HG03159 (cell line): ENCODE measurements at regions not wholly inside any gene's neighbourhood (a gene's known extent, or its start where the extent isn't known, plus 50 kb on each side); places are given as distances from the start of the nearest gene placed in this dataset.

Source experiments
- ATAC-seq: cut with Tn5 transposase; IDR thresholded peaks from one replicate; pipeline ENCODE4 v1.9.1; 2021; ENCODE audit warnings: mild to moderate bottlenecking, moderate library complexity; ENCODE audit not compliant: unreplicated experiment

DNA sequence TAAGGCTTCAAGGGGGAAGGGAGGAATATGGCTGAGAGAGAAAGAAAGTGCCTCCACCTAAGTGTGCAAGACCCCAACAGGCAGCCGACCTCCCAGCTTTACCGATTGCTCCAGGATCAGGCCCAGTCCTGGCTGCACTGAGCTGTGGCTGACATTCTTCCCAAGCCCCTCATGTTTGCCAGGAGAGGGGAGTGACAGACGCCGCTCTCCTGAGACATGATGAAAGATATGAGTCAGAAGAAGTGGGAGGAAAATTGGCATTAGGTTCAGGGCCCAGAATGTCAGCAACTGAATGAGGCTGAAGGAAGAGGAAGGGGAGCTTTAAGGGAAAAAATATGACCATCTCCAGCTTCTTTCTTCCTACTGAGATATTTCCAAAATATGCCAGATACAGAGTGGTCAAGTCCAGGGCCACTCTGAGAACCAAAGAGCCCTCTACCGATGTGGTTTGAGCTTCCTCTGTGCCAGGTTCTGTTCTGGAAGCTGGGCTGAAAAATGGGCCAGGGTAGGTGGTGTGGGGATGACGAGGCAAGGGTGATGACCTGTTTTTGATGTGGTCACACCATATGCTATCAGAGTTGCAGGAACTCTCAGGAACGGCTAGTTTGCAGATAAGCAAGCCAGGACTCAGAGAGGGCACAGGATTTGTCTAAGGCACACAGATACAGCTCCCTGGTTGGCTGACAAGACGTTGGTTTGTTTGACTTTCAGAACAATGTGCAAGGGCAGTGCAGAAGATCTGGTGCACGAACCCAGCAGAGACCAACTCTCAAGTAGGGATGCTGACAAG is 176.7 kb downstream of the SOX9 start:
- ATAC-seq, result no peak

DNA sequence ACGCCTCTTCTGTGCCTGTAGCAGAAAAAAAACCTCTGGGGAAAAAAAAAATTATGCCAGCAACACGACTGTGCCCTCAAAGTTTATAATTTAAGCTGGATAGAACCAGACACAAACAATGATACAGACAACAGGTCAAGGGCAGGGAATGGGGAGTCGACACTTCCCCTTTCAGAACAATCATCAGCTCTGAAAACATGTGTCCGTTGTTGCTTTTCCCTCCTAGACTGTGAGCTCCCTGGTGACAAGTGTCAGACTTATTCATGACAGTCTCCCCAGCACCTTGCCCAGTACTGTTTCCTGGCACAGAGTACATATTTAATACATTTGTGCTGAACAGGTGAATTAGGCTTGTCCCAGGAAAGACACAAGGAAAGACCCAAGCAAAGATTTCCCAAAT is 178.3 kb downstream of the SOX9 start:
- ATAC-seq, result no peak

DNA sequence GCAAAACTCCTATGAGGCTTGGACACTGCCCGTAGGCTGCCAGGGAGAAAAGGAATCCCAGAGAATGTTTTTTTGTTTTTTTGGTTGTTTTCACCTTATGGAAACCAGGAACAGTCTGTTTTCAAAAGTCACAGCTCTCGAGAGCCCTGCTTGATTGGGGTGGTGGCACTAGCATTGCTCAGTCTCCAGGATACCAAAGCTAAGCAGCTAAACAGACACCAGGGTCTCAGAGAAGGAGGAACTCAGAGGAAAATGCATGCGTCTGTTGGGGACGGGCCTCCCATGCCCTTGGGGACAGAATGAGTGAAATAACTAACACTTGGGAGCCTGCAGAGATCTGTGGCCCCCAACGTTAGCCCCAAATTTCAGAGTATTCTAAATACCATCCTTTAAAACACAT is 178.8 kb downstream of the SOX9 start:
- no peak for ATAC-seq

DNA sequence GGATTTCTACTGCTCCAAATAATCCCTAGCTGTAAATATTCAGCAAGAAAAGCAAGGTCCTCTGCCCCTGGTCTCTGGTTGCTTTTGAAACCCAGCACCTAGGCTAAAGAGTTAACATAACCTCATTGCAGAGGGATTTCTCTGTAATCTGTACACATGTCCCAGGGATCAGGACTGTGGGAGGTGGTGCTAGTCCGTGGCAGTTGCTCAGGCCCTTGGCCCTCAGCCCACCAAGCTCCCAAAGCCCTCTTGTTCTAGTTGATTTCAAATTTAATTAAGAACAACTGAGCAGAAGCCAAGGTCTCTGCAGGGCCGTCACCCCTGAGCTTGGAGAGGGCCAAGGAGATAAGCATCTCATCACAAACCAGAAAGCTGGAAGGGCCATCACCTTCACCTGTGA is 181.1 kb downstream of the SOX9 start:
- ATAC-seq, result no peak

DNA sequence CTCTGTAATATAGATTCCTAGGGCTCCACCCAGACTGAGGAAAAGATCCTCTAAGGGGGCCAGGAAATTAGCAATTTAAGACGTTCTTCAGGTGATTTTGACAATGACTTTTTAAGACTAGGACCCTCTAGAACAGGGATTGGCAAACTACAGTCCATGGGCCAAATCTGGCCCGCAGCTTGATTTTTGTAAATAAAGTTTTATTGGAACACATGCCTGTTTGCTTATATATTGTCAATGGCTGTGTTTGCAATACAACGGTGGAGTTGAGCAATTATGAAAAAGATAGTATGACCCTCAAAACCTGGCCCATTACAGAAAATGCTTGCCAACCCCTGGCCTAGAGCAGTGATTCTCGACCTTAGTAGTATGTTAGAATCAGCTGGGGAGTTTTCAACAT is 181.9 kb downstream of the SOX9 start:
- no peak for ATAC-seq

DNA sequence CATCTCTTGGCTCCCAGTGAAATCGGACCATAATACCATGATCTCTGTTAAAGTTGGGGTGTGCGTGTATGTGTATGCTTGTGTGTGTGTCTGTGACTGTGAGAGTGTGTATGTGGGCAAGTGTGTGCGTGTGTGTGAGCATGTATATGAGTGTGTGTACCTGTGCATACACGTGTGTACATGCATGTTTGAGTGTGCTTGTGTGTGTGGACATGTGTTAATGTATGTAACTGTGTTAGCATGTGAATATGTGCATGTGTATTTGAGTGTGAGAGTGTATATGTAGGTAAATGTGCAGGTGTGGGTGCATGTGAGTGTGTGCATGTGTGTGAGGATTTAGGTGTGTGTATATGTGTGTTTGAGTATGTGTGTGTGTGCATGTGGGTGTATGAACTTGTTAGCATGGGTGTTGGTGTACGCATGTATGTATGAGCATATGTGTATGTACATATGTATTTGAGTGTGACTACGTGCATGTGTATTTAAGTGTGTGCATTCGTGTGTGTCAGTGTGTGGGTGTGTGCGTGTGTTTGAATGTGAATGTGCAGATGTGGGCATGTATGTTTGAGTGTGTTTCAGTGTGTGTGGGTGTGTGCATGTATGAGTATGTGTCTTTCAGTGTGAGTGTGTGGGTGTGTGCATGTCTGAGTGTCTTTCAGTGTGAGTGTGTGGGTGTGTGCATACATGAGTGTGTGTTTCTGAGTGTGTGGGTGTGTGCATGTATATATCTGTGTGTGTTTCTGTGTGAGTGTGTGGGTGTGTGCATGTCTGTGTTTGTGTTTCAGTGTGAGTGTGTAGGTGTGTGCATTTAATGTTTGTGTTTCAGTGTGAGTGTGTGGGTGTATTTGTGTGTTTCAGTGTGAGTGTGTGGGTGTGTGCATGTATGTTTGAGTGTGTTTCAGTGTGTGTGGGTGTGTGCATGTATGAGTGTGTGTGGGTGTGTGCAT is 183.2 kb downstream of the SOX9 start:
- ATAC-seq, result no peak

DNA sequence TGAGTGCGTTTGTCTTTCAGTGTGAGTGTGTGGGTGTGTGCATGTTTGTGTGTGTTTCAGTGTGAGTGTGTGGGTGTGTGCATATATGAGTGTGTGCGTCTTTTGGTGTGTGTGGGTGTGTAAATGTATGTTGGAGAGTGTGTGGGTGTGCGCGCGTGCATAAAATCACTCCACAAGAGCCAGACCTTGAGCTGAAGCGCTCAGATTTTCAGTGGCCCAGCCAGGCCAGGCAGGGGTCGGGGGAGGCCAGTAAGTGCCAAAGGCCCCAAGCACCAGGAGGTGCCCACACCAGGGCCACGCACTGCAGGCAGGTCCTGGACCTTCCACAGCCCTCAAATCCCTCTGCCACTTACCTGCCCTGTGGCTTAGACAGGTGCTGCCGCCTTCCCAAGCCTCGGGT is 184.0 kb downstream of the SOX9 start:
- no peak for ATAC-seq

DNA sequence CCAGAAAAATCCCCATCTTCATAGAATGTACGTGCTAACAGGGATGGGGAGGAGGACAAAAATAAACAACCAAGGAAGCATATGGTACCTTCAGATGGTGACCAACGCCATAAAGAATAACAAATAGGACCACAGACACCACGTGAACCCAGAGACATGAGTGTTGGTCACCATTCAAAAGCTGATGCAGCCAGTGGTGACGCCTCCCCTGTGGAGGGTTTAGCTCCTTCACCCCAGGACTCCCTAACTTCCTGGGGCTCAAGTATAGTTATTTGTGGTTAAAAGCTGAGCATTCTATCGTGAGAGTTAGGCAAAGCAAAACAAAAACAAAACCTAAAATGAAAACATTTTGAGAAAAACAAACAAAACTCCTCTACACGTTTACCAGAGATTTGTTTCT is 184.7 kb downstream of the SOX9 start:
- ATAC-seq, result no peak

DNA sequence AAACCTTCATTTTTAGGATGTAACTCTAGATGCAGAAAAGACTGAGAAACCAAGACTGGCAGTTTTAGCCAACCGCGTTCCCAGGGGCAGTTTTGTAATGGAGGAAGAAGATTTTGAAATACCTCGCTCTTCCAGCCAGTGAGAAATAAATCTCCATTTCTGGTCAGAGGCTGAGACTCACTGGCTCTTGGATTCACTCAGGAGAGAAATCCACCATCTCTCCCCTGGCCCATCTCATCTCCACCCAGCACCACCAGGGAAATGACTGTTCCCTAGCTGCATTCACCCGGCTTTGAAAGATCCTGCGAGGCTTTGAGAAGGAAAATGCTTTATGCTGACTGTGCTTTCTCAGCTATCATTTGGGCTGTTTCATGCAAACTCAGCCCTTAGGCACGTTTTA is 185.2 kb downstream of the SOX9 start:
- ATAC-seq, result no peak

DNA sequence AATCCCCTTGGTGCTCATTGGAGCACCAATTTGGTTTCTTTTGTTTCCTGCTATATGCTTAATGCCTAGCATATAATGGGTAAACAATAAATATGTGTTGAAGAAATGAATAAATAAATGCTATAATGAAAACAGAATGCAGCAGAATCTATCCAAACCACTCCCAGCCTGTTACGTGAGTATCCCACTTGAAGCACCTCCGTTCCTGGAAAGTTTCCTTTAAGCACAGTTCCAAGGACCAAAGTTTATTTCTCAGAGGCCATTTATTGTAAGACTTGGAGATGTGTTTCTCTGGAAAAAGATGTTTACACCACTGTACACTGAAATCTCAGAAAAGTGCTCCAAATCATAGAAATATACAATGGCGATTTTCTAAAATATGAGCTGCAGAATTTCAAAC is 187.0 kb downstream of the SOX9 start:
- ATAC-seq, result no peak

DNA sequence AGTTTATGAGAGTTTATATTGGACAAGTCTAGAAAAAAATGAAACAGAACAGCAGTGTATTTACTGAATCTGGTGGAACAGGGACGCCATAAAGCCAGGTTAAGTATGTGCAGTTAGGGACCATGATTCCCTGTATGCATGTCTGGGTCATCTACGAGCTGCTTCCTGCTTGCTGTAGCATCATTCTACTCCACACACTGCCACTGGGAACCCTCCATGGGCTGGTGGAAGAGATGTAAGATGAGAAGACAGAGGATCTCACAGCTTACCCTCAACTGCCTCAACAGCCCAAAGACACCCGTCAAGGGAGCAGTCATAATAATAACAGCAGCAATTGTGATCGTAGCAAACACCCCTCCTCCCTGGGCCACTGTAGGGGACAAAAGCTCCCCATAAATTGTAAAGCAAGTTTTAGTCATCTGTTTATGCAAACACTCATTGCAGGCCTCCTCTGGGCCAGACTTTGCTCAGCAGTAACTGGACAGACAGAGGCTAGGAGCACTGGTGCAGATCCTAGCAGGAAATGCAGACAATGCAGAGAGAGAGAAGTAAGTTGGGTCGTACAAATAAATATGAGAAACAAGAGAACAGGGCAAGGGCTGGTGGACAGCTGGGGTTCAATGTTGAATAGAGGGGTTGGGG is 188.0 kb downstream of the SOX9 start:
- ATAC-seq, result no peak

DNA sequence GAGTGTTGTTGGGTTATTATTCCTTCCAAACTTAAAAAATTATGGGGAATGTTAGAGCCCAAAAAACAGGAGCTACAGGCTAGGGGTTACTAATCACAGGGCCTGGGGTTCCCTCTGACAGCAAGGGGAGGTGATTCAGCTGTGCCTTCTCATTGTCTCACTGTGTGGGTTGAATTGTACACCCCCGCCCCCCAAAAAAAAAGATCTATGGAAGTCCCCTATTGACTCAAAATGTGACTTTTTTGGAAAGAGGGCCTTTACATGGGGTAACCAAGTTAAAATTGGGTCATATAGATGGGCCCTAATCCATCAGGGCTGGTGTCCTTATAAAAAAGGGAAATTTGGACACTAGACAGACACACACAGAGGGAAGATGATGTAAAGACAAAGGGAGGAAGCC is 190.2 kb downstream of the SOX9 start:
- no peak for ATAC-seq

DNA sequence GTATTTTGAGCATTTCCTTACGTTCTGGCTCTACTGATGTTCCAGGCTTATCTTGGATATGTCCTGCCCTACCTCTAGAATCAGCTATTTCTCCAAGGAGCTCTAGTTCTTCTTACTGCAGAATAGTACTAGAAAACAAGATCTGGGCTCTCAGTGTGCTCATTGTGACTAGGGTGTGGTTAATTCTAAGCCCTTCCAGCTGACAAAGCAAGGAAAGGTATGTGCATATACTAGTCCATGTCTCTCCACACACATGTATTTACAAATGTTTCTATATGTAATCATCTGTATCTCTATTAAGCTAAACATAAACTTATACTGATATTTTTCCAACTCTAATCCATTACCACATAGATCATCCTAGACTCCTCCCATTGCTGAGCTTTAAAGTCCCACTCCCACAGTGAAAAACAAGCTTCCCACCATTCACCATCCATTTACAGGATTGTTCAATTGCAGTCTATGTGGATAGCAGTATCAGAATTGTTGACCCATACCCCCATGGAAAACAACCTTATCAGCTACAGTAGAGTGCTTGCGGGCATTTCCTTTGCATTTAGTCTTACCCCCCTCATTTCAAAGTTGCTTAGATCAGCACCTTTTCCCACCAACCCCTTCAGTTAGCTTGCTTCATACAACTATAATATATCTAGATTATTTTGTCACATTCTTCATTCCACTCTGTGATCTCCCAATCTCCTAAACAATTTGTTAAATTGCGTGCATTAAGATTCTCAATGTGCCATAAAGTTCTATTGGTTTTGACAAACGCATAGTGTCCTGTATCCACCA is 194.5 kb downstream of the SOX9 start:
- ATAC-seq, result no peak

DNA sequence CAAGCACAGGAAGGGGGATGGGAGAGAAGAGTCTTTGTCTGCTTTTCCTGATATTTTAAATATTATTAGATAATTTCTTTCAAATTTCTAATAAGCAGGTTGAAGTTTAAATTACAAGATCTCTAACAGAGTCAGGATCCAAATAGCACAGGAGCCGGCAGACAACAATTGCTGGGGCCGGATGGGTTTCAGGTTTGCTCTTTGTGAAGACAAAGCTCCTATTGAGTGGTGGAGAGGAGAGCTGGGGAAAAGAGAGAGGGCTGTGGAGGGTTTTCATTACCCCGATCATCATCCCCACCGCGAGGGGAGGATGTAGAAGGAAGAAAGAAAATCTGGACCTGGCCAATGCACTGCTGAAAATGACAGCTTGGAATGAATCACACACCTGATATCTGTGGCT is 197.3 kb downstream of the SOX9 start:
- ATAC-seq, result no peak

DNA sequence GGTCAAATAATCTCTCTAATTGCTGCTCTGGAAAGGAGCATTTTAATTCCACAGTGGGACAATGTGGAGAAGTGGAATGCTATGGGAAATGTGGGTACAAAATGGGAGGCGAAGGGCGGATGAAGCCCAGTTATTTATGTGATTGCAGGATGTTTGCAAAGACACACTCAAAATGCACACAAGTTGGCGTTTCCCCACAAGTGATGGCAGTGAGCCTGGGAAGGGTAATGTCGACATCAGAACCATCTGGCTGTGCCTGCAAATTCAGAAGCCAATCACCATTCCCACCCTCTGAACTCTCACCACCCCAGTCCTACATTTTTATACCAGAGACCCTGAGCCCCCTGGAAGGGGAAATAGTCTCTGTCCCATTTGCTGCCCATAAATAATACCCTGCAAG is 201.1 kb downstream of the SOX9 start:
- ATAC-seq, result no peak

DNA sequence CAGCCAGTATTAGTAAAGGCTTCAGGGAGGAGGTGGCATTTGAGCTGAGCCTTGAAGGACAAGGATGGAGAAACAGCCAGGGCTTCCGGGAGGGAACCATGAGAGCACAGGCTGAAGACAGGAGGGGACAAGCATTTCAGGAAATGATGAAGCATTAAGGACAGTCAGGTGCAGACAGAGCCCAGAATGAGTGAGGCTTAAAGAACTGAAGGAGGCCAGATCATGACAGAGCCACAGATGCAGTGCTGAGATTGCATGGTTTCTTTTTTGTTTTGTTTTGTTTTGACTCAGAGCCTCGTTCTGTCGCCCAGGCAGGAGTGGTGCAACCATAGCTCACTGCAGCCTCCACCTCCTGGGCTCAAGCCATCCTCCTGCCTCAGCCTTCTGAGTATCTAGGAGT is 211.5 kb downstream of the SOX9 start:
- peak; percentile 67 for ATAC-seq

DNA sequence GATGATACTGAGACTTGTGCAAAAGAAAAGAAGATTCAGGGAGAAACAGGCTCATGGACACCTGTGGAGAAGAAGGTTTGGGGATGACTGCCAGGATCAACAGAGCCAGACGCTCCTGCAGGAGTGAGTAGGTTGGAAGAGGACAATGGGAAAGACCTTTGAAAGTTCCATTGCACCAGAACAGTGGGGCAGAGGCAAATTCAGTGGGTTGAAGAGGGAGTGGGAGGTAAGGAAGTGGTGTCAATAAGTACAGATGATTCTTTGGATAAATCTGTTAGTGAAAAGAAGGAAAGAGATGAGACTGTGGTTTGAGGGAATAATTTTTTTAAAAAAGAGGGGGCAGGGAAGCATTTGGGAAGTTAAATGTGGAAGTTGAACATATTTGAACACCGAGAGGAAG is 212.8 kb downstream of the SOX9 start:
- no peak for ATAC-seq

DNA sequence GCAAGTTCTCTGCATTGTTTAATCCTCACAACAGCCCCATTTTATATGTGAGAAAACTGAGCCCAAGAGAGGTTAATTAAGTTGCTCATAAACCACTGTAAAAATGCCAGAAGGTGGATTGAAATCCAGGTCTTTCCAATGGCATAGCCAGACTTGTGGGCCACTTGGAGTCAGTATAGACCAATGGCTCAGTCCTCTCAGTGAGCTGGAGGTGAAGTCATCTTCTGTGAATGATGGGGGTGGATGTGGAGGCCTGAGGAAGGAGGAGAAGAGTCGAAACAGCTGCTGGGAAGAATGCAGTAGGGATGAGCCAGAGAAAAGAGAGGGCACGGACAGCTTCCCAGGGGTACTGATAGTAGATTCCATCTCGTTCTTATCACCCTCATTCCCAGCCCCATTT is 213.4 kb downstream of the SOX9 start:
- no peak for ATAC-seq

DNA sequence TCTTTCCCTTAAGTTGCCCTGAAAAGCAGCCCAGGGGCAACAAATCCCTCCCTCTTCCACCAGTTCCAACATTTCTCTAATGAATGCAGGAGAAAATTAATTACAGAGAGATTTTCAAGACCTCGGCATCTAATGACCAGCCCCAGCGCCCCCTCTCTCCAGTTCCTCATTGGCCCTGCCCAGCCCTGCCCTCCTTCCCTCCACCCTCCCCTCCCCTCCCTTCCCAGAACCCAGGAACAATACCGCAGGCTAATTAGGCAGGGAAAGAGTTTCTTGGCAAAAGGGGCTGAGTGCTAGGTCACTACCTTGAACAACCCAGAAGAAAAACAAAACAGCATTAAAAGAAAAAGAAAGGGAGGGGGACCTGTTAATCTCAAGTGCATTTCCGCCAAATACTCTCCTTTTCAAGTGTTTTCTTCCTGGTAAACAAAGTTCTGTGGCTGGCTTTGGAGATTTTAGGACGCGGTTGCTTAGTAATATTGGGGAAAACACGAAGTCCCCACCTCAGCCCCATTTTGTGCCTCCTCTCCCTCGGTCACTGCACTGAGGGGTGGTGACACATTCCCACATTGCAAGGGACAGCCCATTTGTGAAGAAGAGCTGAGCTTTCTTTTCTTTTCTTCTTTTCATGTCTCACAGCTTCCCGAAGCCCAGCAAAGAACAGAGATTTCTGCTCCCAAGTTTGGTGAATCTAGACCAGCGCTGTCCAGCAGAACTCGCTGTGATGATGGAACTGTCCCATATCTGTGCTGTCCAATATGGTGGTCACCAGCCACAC is 215.4 kb downstream of the SOX9 start:
- no peak for ATAC-seq

DNA sequence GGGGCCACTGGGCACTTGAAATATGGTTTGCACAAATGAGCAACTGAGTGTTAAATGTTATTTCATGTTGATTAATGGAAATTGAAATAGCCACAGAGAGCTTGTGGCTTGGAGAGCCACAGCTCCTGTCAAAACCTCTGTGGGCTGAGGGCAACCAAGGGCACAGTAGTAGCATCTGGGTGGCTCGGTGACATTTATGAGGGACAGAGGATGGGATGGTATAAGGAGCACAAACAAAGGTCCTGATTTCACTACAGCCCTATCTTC is 215.9 kb downstream of the SOX9 start:
- no peak for ATAC-seq
